ENCODE measurements at regions not wholly inside any gene's neighbourhood (a gene's known extent, or its start where the extent isn't known, plus 50 kb on each side); places are given as distances from the start of the nearest gene placed in this dataset.
A peak's percentile ranks its signal among the peaks of the same experiment; 100 is the strongest.
"Not testable (repeated sequence)": the region's sequence is repeated elsewhere in the genome, so short reads cannot be mapped to it uniquely, and the experiment has no call there.

GRCh38 chr4:154983714-154984113 is 202.6 kb downstream of the RBM46 start:
- no peak for DNase-seq

DNA sequence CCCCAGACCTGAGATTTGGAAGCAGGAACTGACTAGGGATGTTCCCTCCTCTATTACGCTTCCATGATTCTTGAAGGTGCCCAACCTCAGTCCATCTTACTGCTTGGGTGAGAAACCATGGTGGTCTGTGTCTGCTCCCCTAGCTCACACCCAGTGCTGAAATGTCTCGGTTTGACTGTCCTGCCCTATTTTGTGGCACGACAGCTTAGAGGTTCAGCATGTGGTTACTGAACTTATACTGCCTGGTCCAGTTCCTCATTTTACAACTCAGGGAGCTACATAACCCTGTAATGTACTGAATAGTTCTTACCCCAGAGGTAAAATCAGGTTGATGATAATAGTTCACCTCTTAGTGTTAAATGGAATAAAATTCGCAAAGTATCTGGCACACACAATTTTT is 203.1 kb downstream of the RBM46 start:
- no peak for DNase-seq

GRCh38 chr4:154984616-154985015 is 203.5 kb downstream of the RBM46 start:
- no peak for DNase-seq

DNA sequence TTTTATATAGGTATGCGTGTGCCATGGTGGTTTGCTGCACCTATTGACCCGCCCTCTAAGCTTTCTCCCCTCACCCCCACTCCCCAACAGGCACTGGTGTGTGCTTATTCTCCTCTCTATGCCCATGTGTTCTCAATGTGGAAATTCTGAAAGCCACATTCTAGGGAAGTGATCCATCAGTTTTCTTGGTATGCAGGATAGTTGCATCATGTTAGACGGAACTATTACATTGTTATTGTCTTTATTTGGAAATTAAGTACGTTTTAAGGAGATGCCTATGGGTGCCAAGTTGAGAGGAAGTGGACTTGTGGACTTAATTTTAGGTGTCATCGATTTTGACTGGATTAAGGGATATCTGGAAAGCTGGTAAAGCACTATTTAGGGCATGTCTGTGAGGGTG is 204.6 kb downstream of the RBM46 start:
- no peak for DNase-seq

DNA sequence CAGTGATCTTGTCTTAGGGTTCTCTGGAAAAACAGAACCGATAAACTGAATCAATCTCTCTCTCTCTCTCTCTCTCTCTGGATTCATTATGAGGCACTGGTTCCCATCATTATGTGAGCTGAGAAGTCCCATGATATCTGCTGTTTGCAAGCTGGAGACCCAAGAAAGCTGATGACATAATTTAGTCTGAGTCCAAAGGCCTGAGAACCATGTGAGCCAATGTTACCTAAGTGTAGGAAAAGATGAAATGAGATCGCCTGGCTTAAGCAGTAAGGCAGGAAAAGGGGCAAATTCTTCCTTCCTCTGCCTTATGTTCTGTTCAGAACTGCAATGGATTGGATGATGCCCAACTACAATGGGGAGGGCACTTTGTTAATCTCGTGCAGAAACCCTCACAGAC is 207.4 kb downstream of the RBM46 start:
- DNase-seq, result no peak

GRCh38 chr4:154989511-154989910 is 208.4 kb downstream of the RBM46 start:
- DNase-seq, result no peak

GRCh38 chr4:154997866-154998265 is 210.6 kb upstream of the NPY2R start:
- DNase-seq, result not testable (repeated sequence)

GRCh38 chr4:154998284-154998683 is 210.2 kb upstream of the NPY2R start:
- no peak for DNase-seq

DNA sequence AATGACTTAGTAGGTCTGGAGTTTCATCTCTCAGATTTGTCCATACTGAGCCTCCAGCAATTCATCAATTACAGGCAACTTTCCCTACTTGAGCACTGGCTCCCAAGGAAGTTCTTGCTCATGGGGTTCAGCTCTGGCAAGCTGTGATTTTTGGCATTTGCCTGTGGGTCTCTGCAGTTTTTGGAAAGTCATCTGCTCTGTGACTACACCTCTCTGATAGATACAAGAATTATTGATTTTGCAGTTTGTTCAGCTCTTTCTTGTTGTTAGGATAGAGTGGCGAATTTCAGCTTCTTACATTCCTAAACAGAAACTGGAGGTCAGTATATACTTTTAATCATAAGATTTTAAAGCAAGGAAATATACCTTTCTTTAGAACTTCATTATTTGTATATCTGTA is 209.7 kb upstream of the NPY2R start:
- DNase-seq, result no peak

- DNase-seq, result no peak
These were observed 208.4 kb upstream of the NPY2R start for GRCh38 chr4:154999950-155000578.

DNA sequence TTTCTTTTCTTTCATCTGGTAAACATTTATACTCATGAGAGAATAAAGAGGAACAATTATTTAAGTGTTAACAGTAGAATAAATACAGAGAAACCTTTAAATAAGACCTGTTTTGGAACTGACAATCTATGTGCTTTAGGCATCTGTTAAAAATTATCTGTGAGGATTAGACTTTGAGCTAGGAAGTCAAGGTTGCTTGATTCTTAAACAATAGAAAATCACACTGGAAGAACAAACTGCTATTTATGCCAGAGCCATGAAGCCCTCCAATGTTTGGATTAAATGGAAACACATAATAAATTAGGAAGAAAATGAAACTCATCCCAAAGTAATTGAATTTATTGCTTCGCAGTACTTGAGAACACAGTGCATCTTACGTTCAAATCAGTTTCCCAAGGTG is 207.2 kb upstream of the NPY2R start:
- DNase-seq, result no peak

GRCh38 chr4:155005395-155006090 is 202.9 kb upstream of the NPY2R start:
- DNase-seq, result no peak

DNA sequence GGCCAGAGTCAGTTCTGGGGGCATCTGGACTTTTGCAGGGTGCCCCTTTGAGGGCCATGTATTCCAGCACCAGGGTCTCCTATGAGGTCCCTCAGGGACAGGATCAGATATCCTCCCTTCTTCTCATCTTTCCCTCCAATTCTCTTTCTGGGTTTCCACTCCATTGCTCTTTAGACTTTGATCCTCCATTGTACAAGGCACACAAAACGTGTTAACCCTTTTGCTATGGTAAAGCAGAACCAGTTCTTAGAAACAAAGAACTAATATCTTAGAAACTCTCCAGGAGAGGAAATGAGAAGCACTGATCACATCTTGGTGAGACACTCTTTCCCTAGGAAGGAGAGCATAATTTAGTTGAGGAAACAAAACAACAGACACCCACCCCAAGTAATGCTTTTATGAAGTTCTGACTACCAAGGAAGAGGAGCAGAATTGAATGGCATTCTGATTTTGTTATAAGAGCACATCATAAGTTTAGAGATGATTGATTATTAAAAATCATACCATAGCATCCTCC is 200.7 kb upstream of the NPY2R start:
- DNase-seq, result no peak

GRCh38 chr4:155008389-155008788 is 200.0 kb upstream of the NPY2R start:
- no peak for DNase-seq

DNA sequence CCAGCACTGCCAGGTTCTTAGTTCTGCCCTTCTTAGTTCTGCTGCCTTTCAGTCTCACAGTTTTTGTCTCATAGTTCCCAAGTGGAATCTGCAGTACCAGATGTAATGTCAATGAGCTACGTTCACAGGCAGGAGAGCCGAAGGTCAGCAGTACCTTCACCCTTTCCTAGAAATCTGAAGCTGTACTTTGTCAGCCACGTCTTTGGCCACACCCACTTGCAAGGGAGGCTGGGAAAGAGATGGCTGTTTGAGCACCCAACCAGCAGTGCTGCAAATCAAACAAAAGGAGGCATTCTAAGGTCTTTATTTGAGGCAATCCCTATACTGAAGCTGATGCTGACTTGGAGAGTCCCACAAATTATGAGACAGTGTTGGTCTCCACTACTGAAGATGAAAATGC is 199.1 kb upstream of the NPY2R start:
- no peak for DNase-seq

DNA sequence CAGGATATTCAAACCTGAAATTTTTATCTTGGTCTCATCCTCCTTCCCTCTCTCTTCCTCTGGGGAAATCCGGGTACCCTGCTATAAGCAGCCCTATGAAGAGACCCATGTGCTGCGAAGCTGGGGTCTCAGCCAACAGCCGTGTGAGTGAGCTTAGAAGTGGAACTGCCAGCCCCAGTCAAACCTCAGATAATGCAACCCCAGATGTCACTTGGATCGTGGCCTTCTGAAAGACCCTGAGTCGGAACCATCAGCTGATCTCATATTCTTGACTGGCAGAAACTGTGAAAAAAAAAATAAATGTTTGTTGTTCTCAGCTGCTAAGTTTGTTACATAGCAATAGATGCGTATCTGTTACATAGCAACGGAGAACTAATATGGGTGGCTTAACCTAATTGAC is 198.1 kb upstream of the NPY2R start:
- no peak for DNase-seq

- no peak for DNase-seq
These were observed 197.2 kb upstream of the NPY2R start for GRCh38 chr4:155011163-155011780.

- DNase-seq, result no peak
These were observed 196.0 kb upstream of the NPY2R start for GRCh38 chr4:155012469-155012868.

DNA sequence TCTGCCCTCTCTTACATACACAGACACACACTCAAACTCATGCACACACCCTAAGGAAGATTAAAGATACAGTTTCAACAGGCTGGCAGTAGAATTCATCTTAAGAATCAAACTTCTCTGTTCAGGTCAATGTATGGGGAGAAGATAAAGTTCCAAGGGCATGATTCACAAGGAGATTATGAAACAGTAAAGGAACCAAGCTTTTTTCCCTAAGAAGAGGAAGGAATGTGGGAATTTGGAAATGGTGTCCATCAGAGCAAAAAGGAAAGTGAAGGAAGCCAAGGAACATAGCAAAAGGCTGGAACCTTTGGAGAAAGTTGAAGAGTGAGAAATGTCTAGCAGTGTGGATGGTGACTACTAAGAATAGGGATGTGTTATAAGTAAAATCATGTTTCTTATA is 191.0 kb upstream of the NPY2R start:
- DNase-seq, result no peak

DNA sequence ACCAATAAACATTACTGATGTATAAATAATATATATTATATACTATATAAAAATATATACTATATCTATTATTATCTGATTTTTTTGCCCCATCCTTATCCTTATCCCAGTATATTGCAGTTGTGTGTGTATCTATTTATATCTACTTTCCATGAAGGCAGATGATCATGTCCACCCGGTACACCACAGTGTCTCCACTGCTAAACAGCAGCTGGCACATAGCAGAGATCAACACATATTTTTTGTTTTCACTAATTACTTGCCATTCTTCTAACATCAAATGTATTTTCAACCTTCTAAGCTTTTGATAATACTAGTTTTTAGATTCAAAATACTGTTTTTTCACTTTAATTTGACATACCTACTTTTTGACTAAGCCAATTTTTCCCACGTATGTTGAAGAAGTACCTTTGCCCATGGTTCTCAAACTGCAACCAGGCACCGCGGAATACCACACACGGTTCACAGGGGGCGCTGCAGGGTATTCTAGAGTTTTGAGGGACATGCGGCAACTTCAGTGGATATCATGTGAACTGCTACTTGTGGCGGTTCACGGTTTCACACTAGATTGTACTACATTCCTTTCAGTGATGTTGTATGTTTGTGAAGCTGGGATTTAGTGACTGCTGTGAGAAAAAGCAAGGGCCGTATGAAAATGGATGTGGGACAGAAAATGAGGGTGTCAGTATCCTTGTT is 182.5 kb upstream of the NPY2R start:
- DNase-seq, result peak; percentile 23

DNA sequence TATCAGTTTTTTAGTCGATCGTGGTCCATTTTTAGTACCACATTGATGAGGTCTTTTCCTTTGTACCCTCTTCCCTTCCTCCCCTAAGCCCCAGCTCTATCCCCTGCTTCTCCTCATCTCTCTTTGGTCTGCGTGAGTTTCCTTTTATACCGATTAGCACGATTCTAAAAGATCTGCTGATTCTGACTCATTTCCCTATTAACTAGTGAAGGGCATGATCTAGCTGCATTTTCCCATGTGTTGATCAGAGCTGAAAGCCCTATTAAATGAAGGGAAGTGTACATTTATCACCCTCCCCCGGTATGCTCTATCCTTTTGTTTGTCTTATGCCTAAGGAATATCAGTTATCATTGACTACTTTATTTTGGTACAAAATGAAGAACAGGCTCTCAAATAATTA is 181.7 kb upstream of the NPY2R start:
- no peak for DNase-seq

DNA sequence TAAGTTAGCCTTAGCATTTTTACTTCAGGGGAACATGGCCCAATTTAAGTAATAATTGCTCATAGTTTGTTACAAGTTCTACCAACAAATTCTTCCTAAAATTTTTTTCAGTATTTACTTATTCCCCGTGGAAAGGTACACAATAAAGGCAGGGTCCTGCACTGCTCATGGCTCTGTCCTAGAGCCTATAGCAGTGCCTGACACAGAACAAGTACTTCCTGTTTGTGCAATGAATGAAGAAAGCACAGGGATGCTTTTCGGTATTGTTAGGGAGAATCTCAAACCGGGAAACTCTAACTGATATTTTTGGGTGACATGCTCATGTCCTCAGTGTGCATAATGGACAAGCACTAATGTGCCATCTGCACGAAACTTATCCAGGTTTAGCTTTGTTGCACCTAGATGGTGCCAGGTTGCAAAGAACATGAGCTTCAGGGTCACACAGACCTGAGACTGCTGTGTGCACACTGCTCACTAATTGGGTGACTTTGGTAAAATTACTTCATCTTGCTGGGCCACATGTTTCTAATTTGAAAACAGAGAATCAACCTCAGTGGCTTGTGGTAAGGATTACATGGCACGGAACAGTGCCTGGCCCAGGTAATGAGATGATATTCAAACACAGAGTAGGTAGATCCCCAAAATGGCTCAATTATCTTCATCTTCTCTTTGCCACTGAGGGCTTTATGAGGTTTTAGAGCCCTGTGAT is 175.8 kb upstream of the NPY2R start:
- DNase-seq, result no peak

DNA sequence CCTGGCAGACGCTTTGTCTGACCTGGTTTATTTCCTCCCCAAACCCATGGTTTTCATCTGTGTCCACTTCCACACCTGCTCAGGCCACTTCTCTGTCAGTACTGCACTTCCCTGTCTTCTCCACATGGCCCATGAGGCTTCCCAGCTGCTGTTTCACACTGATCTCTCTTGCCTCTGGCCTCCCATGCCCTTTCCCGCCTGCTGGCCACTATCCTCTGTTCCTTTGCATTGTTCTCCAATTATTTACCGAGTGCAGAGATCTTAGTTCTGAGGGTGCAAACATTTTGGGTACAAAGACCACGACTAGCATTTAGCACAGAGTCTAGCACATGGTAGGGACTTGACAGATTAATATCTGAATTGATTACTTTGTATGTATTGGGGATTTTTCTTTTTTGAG is 174.8 kb upstream of the NPY2R start:
- no peak for DNase-seq

Measured in NCI-H526 treated with DMSO at 0.1 percent for 48 hours (cell line).